T-helper 2 cell treated with Interferon-gamma antibody and Interleukin-4, amounts not matched to agents 100 ng/mL and 5 ng/mL, for 36 hours (primary cell): ENCODE measurements at regions not wholly inside any gene's neighbourhood (a gene's known extent, or its start where the extent isn't known, plus 50 kb on each side); places are given as distances from the start of the nearest gene placed in this dataset.

Experiments
- intact Hi-C: fragments of 100-400 bp; cut with micrococcal nuclease; formaldehyde crosslinking; loops from one replicate; pipeline ENCODE4 v1.15.1; 2023

DNA sequence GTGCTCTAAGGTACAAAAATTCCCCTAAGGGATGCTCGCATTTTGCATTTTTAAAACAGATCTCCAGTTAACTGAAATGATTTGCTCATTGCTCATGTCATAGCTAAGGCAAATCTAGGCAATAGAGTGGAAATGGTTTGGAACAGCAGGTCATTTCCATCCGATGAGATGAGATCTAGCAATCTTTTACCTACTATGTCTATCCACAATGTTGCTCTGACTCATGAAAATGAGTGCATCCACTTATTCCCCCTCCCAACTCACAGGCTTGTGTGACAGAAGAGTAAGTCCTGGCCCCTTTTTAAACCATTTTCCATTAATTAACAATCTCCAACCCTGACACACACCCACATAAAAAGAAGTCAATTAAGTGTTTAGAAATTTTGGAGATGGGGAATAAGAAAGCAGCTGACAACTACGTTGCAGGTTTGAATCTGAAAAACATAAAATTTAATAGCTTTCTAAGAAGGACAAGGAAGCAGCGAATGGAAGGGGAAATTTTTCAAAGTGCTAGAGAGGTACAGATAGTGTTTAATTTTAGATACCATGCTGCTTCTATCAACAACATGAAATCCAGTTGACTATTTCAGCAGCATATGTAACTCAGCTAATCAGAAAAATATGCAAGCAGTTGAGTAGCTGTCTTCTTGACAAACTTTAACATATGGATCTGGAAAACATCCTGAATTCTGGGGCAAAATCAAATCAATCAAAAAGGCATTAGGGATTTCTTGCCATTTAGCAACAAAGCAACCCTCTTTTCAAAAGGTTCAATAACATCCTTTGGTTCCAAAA is 112.0 kb downstream of the TMCO5A start:
- intact Hi-C loops, result no loop called here

DNA sequence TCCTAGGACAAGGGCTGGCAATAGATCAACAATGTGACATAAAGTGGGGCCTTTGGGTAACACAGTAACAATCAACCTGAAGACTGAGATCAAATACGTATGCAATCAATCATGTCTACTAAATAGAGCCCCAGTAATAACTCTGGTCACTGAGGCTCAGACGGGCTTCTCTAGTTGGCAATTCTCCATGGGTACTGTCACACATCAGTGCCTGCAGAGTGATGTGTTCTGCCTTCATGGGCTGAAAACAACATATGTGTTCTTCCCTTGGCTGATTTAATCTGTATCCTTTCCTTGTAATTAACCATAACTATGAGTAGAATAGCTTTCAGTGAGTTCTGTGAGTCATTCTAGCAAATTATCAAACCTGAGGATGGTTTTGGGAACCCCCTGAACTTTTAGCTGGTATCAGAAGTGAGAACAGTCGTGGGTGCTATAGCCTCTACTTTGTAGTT is 113.6 kb downstream of the TMCO5A start:
- intact Hi-C loops, result no loop called here

DNA sequence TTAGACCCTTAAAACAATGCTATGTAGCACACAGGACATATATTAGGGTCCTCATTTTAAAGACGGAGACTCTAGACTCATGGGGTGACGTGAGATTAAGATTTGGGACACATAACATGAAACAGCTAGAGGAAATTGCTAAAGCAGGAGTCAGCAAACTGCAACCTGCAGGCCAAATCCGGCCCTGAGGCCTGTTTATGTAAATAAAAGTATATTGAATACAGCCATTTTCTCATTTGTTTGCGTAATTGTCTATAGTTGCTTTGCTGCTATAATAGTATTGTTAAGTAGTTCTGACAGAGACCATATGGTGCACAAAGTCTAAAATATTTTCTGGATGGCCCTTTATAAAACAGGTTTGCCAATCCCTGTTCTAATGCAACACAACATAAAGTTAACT is 115.5 kb downstream of the TMCO5A start:
- intact Hi-C loops, result no loop called here

DNA sequence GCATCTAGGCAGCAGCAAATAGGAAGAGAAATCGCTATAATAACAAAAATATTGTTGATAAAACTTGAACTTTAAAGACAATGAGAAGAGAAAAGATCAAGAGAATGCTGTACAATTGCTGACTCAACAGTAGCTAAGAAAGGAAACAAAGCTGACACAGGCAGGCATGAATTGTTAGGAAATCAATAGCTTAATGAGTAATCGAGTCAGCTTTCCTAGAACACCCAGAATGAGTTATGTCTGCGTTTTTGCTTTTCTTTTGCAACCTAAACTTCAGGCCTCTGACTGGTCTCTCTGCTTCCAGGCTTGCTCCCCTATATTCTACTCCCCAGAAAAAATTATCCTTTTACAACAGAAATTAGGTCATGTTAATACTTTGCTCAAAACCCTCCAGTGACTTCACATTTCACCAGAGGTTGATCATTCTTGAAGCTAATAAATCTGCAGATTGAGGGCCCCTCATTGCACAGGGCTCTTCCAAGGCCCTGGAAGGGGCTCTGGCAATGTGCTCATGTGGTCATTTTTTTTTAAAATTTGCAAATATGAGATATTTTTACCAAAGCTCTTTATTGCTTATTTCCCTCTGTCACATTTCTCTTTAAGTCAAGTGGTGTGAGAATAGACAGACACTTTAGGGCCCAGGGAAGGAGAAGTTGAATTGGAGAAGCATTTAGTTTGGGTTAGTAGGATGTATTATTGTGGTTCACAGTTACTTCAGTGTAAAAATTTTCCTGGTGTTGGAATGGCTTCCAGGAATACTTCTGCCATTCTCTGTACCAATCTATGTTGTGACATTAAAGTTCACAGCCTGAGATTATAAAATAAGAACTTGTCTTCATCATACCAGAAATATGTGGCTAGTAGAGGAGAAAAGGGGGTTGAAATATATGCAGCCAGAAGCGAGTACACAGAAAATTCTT is 116.3 kb downstream of the TMCO5A start:
- intact Hi-C loops, result no loop called here

DNA sequence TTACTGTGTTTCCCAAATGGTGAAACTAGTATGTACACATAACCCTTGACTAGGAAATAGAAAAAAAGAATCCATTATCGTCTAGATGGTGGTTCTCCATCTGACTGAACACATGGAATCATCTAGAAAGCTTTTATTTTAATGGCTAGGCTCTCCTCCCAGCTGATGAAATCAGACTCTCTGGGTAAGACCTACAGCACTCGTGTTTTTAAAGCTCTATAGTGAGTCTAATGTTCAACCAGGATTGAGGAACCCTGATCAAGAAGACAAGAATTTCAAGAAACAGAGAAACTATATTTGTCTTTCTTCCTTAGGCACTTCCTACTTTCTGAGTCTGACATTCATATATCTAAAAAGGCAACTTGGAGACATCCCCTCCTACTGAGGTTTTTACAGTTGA is 118.8 kb downstream of the TMCO5A start:
- intact Hi-C loops, result no loop called here

DNA sequence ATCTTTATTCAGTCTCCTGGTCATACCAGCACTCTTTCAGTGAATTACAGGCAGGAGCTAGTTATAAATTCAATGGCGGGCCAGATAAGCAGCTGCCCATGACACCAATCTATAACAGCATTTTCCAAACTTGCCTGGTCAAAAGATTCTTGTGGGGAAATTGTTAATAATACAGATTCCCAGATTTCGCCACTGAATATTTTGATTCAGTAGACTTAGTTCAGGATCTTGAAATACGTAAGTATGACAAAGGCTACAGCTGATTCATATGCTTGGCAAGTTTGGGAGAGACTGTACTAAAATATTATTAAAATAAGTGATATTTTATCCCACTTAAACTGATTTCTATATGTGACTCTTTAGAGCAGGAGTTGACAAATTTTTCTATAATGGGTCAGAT is 119.3 kb downstream of the TMCO5A start:
- intact Hi-C loops, result no loop called here

DNA sequence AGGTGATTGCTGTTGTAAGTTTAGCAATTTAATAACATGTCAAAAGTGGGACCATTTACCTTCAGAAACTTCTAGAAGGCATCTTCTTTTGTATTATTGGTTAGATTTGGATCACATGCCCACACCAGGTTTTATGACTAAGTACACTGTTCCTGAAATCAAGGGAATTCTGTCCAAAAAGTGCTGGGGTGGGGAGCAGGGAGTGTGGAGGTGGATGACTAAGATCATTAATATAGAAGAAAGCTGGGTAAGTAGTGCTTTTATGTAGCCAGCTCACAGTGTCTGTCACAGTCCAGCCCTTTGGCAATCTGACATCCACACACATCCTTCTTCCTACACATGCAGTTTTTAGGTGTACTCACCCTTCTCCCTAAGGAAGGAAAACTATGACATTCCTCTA is 120.0 kb downstream of the TMCO5A start:
- intact Hi-C loops, result no loop called here

DNA sequence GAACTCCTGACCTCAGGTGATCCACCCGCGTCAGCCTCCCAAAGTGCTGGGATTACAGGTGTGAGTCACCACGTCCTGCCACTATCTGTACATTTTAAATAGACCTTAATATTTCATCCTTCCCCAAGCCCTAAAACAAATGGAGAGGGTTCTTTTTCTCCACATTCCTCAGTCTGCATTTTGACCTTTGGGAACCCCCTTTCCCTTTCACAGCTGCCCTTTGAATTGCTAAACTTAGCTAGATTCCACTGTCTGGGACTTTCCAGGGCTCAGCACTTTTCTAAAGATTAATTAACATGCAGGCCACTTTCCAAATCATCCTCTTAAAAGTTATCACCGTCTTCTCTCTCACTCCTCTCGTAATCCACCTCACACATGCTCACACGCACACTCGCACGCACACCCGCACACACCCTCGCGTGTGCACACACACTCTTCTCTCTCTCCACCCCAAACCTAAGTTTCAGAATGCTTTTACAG is 124.2 kb downstream of the TMCO5A start:
- intact Hi-C loops, result no loop called here

DNA sequence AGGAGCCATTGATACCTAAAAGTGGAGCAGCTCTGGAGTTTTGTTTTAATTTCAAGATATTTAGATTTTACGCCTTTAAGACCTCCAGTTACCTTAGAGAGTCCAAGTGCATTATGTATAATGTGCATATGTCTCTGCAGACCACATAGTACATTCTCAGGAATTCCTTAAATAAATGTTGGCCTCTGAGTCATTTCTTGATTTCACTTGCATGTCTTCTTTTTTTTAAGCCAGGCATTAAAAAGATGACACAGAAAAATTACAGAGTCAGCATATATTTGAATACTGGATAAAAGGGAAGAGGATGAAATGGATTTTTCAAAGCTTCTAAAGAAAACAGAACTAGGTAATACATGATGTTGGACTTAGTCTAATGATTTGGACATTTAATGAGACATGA is 125.2 kb downstream of the TMCO5A start:
- intact Hi-C loops, result no loop called here

DNA sequence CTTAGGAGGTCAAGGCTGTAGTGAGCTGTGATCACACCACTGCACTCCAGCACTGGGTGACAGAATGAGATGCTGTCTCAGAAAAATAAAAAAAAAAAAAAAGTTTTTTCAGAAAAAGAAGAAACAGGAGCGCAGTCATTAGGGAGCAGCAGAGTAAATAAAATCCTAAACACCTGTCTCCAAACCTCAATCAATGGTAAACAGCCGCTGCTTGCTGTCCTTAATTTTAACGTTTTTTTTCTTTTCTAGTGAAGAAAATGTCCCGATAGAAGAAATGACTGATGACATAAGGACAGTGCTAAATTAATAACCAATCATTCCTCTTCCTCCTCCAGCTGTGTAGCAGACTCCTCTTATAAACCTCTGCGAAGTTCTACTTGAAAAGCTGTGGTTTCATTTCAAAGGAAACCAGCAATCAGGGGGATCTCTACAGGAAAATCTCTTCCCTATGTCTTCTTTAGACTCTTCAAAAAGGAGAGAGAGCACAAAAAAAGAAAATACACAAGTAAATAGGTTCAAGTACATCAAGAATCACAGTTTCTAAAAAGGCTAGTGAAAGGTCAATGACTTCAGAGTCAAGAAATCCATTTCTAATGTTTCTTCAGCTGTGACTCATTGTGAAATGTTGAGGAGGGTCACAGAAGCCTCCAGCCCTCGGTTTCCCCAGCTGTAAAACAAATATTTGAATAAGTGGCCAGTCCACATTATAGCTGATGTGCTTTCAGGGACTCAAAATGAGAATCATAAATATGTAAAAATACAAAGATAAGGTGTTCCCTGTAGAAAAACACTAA is 127.6 kb downstream of the TMCO5A start:
- intact Hi-C loops, result no loop called here

DNA sequence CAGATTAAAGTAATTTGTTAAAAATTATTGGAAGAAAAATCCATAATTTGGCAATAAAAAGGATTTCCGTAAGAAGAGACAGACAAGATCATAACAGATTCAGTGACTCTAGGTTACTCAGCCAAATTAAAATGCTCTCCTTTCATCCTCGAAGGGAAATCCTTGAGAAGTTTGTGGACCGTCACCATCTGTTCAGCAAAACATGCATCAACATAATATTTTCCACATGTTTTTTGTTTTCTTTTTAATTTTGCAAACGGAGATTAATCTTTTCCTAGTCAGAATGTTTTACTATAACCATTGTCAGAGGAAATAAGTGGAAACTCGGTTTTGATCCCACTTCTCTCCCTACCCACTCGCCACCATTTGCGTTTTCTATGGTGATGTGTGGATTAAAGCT is 128.3 kb downstream of the TMCO5A start:
- intact Hi-C loops, result no loop called here

DNA sequence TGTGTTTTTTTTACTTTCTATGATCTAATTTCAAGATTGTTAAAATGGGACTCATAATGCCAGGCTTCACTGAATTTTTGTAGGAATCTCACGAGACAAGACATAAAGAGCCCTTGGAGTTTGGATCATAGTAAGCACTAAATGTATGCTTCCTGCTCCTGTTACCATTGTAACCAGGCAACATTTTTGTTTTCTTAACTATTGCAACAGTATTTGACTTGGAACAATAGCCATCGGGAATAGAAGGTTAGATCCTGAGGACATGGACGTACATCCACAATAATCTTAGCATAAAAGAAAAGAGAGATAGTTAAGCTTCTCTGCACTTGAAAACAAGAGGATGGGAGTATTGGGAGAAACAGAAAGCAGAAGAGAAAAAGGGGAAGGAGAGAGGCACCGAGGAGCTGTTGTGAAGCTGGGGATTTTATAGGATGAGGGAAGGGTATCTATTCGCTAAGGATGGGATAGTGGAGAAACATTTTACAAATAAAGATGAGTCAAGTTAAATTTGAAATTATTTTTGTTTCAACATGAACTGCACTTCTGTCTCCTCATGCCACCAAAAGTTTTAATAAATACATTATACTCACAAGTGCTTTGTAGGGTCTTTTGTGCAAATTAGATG is 131.4 kb downstream of the TMCO5A start:
- intact Hi-C loops, result no loop called here

DNA sequence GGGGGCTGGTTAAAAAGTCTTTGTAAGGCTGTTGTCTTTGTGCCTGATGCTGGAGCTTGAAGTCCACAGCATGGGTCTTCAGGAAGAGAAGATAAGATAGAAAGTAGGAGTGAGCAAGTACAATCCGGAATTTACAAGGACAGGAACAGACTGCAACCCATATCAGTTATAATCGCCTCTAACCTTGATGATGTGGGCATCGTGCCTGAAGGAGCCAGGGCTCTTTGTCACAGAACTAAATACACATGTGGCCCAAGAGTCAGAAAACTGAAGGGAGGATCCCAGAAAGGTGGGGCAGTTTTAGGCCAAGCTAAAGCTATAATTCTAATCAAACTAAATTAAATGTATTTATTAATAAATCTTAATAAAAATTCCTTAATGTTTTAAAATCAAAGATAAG is 132.2 kb downstream of the TMCO5A start:
- intact Hi-C loops, result no loop called here

DNA sequence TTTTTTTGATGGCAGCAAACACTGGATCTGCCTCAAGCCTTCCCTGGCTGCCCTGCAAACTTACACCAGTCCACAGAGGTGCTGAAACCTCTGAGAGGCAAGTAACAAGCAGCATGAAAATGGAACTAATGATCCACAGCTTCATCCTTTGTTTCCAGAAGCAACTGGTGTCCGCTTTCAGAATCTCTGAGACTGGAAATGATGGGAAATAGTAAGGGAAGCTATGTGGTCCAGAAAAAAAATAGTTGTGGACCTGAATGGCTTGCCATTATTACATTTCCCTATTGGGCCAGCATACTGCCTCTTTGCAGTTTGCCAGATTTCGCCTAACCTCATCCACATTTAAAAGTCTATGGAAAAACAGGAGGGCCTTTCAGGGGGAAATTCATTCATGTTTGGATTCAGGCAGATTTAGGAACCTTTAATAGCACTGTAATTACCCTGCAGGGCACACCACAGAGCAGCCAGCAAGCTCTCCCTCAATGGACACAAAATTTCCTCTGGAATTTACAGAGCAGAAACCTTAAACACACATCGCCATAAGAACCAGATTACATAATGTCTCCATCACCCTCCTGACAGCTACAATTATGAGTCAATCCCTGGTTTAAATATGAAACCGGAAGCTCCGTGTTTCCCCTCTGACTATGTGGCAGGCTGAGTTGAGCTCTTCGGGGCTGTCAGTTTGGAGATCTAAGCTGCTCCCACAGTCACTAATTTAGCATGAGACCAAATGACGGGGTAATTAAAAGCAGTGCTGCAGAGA is 134.4 kb downstream of the TMCO5A start:
- intact Hi-C loops, result no loop called here

DNA sequence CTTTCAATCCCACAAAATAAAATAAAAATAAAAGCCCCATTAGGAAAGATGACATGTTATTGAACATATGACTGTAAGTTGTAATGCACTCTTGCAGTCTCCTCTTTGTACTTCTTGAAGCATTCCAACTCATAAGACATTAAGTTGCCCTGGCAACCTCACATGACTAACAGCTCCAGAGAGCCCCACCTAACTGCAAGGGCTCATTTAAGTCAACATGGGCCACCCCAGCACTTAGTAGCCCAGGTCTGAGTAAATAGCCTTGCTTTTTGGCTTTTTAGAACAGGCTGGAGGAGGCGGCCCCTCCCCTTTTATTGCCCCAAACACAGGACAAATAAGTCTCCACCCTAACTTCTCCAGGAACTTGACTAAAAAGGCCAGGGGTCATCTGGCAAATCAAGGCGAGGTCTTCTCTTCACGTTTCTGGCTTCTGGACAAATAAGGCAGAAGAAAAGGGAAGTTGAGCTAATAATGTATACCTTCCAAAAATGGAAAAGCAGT is 135.1 kb downstream of the TMCO5A start:
- intact Hi-C loops, result loop anchor here (10.0 kb wide), 1 partner anchor 185 kb away; the partner anchor contains the start of gene SPRED1

DNA sequence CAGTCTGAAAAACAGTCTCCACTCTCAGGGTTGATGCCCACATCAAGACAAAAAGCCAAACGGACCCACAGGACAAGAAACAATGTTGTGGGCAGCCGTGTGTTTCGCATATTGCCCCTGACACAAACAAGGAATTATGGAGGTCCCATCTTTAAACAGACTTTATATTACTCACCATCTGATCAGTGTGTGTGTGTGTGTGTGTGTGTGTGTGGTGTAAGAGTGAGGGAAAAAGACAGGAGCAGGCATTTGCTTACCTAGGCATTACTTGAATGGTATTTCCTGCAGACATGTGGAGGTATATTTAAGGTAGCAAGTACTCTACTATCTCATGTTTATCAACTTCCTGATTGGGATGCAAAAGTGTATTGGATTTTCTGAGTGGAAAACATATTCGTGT is 136.3 kb downstream of the TMCO5A start:
- intact Hi-C loops, result loop anchor here (10.0 kb wide), 1 partner anchor 184 kb away; the partner anchor contains the start of gene SPRED1

DNA sequence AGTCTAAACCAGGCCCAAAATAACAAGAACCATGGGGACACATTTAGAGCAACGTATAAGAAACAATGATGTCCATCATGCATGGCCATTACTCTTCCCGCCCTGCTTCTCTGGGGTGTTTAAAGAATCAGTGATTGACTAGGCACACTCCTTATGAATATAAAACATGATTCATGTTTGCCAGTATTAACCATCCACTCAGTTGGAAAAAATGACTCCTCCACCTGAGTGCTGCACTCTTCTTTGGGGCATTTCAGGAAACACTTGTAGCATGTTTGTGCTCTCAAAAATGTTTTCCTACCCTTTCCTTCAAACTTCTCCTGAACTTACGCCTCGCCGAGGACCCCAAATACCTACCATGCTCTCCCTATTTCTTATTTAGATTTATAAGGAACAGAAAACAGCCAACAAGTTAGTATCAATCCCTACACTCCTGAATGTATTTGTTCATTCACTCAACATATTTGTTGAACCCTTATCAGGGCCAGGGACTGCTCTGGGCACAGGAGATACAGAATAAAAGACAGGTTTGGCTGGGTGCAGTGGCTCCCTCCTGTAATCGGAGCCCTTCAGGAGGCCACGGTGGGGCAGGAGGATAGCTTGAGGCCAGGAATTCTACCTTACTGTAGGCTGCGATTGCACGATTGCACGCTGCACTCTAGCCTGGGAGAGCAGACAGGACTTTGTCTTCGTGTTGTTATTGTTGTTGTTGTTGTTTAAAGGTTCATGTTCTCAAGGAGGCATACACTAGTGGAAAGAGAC is 137.0 kb downstream of the TMCO5A start:
- intact Hi-C loops, result loop anchor here (10.0 kb wide), 1 partner anchor 183 kb away; the partner anchor contains the start of gene SPRED1

DNA sequence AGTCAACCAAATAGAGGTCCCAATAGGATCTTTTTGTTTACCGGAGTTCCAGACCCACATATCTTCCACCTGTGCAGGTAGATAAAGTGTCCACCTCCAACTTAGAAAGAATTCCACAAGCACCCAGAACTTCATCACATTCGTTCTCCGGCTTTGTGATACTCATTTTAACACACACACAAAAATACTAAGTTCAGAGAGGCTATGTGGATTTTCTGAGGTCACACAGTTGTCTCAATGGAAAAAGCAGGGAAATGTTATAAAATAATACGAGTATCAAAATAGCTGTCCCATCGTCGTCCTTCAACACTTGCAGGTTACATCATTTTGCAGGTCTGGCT is 137.5 kb downstream of the TMCO5A start:
- intact Hi-C loops, result loop anchor here (10.0 kb wide), 1 partner anchor 183 kb away; the partner anchor contains the start of gene SPRED1
